Ascending aorta (tissue), 2 donors: ENCODE measurements at regions not wholly inside any gene's neighbourhood (a gene's known extent, or its start where the extent isn't known, plus 50 kb on each side); places are given as distances from the start of the nearest gene placed in this dataset.

Experiments used
- DNase-seq, 2 donors: peaks; one replicate each; pipeline ENCODE4 v3.0.0-alpha.2; 2019; ENCODE audit warnings: low spot score in 2 of 2
- H3K27ac ChIP-seq, 2 donors: fragments of 200-600 bp; sonication (generic); one replicate each; pipeline ENCODE4 v1.5.1; 2016 to 2017; ENCODE audit warnings: mild to moderate bottlenecking in 1 of 2
- H3K27me3 ChIP-seq: fragments of 200-600 bp; sonication (generic); one replicate; pipeline ENCODE4 v1.5.1; 2017
- H3K36me3 ChIP-seq, 2 donors: fragments of 200-600 bp; sonication (generic); one replicate each; pipeline ENCODE4 v1.5.1; 2016
- H3K4me1 ChIP-seq, 2 donors: fragments of 200-600 bp; sonication (generic); one replicate each; pipeline ENCODE4 v1.5.1; 2016 to 2017; ENCODE audit warnings: mild to moderate bottlenecking in 1 of 2
- H3K4me3 ChIP-seq, 2 donors: fragments of 200-600 bp; sonication (generic); one replicate each; pipeline ENCODE4 v1.5.1; 2016 to 2017; ENCODE audit warnings: mild to moderate bottlenecking in 1 of 2
- H3K9me3 ChIP-seq, 2 donors: fragments of 200-600 bp; sonication (generic); one replicate each; pipeline ENCODE4 v1.5.1; 2016
- CTCF ChIP-seq, 3 experiments: fragments of 200-600 bp in 2 of 3; fragments of 450-650 bp in 1 of 3; sonication (generic) in 2 of 3; IDR thresholded peaks; one replicate each; pipeline ENCODE4 v1.5.1; 2016 to 2019; ENCODE audit warnings: antibody characterized with exemption in 3 of 3, mild to moderate bottlenecking in 1 of 3, moderate library complexity in 1 of 3
- intact Hi-C: fragments of 100-400 bp; cut with DNase I; formaldehyde crosslinking; loops from one replicate; pipeline ENCODE4 v1.15.1; 2023

- Histone ChIP-seq H3K9me3 (no peaks in the 10 kb centered on the region), H3K4me3 (no peak overlapping the region), H3K27ac (no peak overlapping the region), H3K27me3 (no peaks in the 10 kb centered on the region), H3K4me1 (no peaks in the 10 kb centered on the region), H3K36me3 (no peaks in the 10 kb centered on the region)
- intact Hi-C loops = no loop called here
- TF ChIP-seq CTCF (IDR thresholded peaks at IDR 0.05) = no peak
- no peak for DNase-seq
Measured at GRCh38 chr6:133046576-133046975, 194.6 kb upstream of the EYA4 start.

GRCh38 chr6:133047065-133047665 is 194.0 kb upstream of the EYA4 start:
- no peaks in the 10 kb centered on the region for H3K36me3 ChIP-seq
- no peak overlapping the region for H3K27ac ChIP-seq
- DNase-seq = no peak
- no peak for TF ChIP-seq CTCF (IDR thresholded peaks at IDR 0.05)
- no peak overlapping the region for H3K4me3 ChIP-seq
- no peaks in the 10 kb centered on the region for H3K27me3 ChIP-seq
- intact Hi-C loops = no loop called here
- no peaks in the 10 kb centered on the region for H3K4me1 ChIP-seq
- H3K9me3 ChIP-seq = no peaks in the 10 kb centered on the region

GRCh38 chr6:133047706-133048105 is 193.5 kb upstream of the EYA4 start:
- DNase-seq = no peak
- intact Hi-C loops = no loop called here
- Histone ChIP-seq H3K27me3 (no peaks in the 10 kb centered on the region), H3K27ac (no peak overlapping the region), H3K9me3 (no peaks in the 10 kb centered on the region), H3K36me3 (no peaks in the 10 kb centered on the region), H3K4me1 (no peaks in the 10 kb centered on the region), H3K4me3 (no peak overlapping the region)
- TF ChIP-seq CTCF (IDR thresholded peaks at IDR 0.05) = no peak

GRCh38 chr6:133051240-133051639 is 189.9 kb upstream of the EYA4 start:
- TF ChIP-seq CTCF (IDR thresholded peaks at IDR 0.05) = no peak
- no peaks in the 10 kb centered on the region for H3K9me3 ChIP-seq
- no peak overlapping the region for H3K27ac ChIP-seq
- H3K27me3 ChIP-seq = no peaks in the 10 kb centered on the region
- intact Hi-C loops = no loop called here
- no peak for DNase-seq
- H3K4me1 ChIP-seq = no peaks in the 10 kb centered on the region
- H3K4me3 ChIP-seq = no peak overlapping the region
- no peaks in the 10 kb centered on the region for H3K36me3 ChIP-seq

GRCh38 chr6:133052465-133052864 is 188.7 kb upstream of the EYA4 start:
- Histone ChIP-seq H3K4me3 (no peak overlapping the region), H3K27me3 (no peaks in the 10 kb centered on the region), H3K27ac (no peak overlapping the region), H3K4me1 (no peaks in the 10 kb centered on the region), H3K36me3 (no peaks in the 10 kb centered on the region), H3K9me3 (no peaks in the 10 kb centered on the region)
- no peak for DNase-seq
- TF ChIP-seq CTCF (IDR thresholded peaks at IDR 0.05) = no peak
- intact Hi-C loops = no loop called here

- no peak for TF ChIP-seq CTCF (IDR thresholded peaks at IDR 0.05)
- H3K36me3 ChIP-seq = no peaks in the 10 kb centered on the region
- H3K9me3 ChIP-seq = no peaks in the 10 kb centered on the region
- intact Hi-C loops = no loop called here
- no peaks in the 10 kb centered on the region for H3K4me1 ChIP-seq
- H3K4me3 ChIP-seq = no peak overlapping the region
- H3K27me3 ChIP-seq = no peaks in the 10 kb centered on the region
- DNase-seq = no peak
- no peak overlapping the region for H3K27ac ChIP-seq
Measured at GRCh38 chr6:133055441-133055966, 185.7 kb upstream of the EYA4 start.
